Stimulated activated naive CD8-positive, alpha-beta T cell treated with anti-CD3 and anti-CD28 coated beads, Interleukin-15, Interleukin-2, amounts not matched to agents 100 U/mL and 50 U/mL, for 24 hours (primary cell): ENCODE measurements at regions not wholly inside any gene's neighbourhood (a gene's known extent, or its start where the extent isn't known, plus 50 kb on each side); places are given as distances from the start of the nearest gene placed in this dataset.

Source experiments
- ATAC-seq: fragments of 150-1000 bp; cut with Tn5 transposase; one replicate; pipeline ENCODE4 v1.10.0; 2021
- DNase-seq: peaks from one replicate; pipeline ENCODE4 v3.0.0; 2021

- ATAC-seq (no peak), DNase-seq (no peak)
Measured at GRCh38 chr2:220053919-220054318, 426.5 kb downstream of the SLC4A3 start.

GRCh38 chr2:220057391-220057790 lies 430.0 kb downstream of the SLC4A3 start:
- ATAC-seq (no peak), DNase-seq (no peak)

DNA sequence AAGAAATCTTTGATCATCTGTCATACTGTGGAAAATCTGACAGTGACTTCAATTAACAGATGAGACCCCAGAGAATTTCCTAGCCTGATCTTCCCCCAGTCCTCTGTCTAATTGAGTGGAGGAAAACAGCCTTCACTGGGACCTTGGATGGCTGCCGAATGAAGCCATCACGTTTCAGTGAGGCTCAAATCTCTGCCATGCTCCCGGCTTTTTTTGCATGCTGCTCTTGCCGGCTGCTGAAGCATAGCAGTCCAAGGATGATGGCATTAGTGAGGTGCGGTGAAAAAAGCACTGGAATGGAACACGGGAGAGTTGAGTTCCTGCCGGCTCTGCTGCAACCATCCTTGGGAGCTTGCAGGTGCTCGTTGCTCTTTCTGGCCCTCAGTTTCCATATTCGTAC lies 430.5 kb downstream of the SLC4A3 start:
- DNase-seq = no peak
- no peak for ATAC-seq

- DNase-seq = no peak
- no peak for ATAC-seq
Measured at GRCh38 chr2:220064111-220065030, 436.9 kb downstream of the SLC4A3 start.

GRCh38 chr2:220065581-220065980 lies 438.2 kb downstream of the SLC4A3 start:
- DNase-seq (no peak), ATAC-seq (no peak)

GRCh38 chr2:220068846-220069245 lies 441.4 kb downstream of the SLC4A3 start:
- DNase-seq = no peak

DNA sequence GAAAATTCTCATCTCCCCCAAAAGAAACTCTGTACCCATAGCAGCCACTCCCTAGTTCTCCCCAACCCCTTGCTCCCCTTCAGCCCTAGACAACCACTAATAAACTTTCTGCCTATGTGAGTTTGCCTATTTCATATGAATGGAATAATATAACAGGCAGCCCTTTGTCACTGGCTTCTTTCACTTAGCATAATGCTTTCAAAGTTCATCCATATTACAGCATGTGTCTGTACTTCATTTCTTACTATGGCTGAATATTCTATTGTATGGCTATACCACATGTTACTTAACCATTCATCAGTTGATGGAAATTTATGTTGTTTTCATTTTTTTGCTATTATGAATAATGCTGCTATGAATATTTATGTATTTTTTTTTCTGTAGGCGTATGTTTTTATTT lies 442.9 kb downstream of the SLC4A3 start:
- DNase-seq (no peak), ATAC-seq (no peak)

More at GRCh38 chr2:220068846-220069245, 441.4 kb downstream of the SLC4A3 start:
- ATAC-seq = no peak

- DNase-seq (no peak), ATAC-seq (no peak)
Measured at GRCh38 chr2:220071696-220072095, 444.3 kb downstream of the SLC4A3 start.

DNA sequence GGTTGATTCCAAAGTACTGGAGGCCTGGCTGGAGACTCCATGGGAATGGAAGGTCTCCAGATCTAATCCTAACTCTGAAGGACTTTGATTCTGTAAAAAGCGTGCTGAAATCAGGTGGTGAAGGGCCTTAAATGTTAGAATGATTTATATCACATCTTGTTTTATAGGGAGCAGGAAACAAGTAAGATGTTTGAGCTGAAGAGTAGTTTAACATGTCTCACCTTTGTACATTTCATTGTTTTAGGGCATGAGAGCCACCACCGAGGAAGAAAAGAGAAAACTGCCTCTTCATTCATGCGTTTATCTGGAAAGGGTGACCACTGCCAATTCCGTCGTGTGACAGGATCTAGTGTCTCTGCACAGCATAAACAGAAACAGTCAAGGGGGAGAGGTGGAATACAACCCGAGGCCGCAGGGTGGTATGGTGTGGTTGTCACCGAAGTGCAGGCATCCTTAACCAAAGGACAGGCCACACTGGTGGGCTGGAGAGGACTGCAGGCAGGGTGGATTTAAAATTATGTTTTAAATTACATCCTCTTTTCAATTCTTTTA lies 445.3 kb downstream of the SLC4A3 start:
- ATAC-seq (no peak), DNase-seq (no peak)

DNA sequence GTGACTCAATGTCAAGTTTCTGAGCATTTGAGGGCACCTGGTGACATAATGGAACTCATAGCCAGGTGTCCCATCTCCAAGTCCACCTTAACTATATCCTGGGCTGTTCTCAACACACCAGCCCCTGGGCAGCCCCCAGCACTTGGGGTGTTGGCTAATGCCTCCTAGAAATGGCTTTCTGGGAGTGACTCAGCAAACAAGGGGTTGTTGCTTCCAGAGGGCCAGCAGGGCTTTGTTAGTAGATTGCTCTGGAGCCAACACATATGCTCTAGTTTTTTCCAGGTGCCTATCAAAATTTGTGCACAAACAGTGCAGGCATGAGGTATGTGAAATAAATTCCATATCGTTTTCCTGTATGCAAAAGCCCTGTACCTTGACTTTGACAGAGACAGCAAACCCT lies 448.4 kb downstream of the SLC4A3 start:
- ATAC-seq (no peak), DNase-seq (no peak)

DNA sequence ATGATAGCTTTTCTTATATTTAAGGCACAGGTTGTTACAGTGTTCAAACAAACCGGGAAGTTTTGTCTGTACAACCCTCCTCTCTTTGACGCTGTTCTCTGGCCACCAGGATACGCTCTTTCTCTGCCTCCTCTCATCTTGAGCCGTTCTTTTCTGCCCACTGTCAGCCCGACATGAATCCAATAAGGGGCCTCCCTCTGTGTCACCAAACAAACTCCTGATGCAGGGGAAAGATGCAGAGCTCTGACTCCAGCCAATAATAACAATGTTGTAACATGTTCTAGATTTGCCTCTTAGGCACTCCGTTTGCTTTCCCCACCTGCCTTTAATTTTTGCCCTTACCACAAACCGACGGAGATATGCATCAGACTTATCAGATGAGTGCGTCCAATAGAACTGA lies 449.3 kb downstream of the SLC4A3 start:
- ATAC-seq (no peak), DNase-seq (no peak)

GRCh38 chr2:220077488-220077887 lies 450.1 kb downstream of the SLC4A3 start:
- ATAC-seq = no peak
- no peak for DNase-seq

GRCh38 chr2:220078439-220078838 lies 451.0 kb downstream of the SLC4A3 start:
- no peak for ATAC-seq
- DNase-seq = no peak

DNA sequence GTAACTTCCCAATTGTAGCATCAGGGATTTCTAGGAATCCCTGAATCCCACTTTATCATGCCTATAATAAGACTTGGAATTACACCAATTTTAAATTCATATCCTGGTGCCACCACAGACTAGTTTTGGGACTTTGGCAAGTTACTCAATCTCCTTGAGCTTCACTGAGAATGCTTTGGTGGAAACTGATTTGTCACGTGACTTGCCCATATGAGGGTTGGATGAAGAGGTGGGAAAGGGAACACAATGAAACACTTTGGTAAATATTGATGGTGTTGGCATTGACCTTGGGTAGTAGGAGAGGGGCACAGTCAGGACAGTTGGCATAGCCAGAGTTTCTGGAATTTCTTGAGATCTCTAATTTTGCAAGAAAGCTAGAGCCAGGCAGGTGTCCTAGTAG lies 452.2 kb downstream of the SLC4A3 start:
- no peak for DNase-seq
- no peak for ATAC-seq

GRCh38 chr2:220081171-220081570 lies 453.7 kb downstream of the SLC4A3 start:
- no peak for ATAC-seq
- no peak for DNase-seq

DNA sequence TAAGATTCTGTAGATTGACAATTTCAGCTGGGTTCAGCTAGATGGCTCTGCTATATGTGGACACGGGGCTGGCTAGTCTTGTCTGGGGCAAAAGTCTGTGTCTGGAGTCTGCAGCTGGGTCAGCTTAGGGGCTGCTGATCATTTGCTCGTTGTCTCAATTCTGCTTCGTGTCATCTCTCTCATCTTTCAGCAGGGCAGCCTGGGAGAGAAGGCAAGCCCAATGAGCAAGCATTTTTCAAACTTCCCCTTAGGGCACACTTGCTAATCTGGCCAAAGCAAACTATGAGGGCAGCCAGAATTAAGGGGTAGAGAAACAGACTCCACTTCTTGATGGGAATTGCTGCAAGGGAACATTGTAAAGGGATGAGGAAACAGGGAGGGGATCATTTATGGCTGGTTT lies 462.6 kb downstream of the SLC4A3 start:
- ATAC-seq (no peak), DNase-seq (no peak)

DNA sequence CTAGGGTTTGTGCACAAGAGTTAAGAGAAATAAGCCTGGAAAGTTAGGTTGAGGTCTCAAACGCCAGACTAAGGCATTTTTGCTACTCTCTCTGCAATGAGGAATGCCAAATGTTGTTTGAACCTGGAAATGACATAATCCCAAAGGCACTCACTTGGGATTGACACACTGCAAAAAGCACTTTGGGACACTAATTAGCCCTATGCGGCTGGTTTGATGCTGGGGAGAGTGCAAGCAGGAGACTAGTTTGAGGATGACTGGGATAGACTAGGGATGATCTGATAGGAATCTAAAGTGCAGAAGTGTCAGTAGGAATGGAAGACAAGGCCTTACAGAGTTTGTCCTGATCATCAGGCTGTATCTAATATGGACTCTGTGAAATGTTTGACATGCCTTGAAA lies 469.0 kb downstream of the SLC4A3 start:
- ATAC-seq (no peak), DNase-seq (no peak)

DNA sequence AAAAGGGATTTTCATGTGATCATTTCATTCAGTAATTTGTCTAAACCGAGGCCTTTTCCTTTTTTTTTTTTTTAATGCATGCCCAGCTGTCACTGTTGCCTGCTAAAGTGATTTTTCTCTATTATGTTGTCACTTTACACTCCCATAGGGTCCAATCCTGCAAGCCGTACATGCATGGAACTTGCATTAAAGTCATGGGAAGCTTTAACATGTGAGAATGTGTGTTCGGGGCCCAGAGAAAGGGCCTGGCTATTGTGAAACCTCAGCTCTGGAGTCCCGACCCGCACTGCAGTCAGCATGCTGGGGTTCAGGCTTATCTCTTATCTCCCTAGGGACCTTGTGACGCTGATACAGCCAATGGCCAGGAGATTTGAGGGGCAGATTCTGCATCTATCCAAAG lies 474.6 kb downstream of the SLC4A3 start:
- ATAC-seq (no peak), DNase-seq (no peak)

GRCh38 chr2:220103596-220103995 lies 476.2 kb downstream of the SLC4A3 start:
- no peak for DNase-seq
- no peak for ATAC-seq

DNA sequence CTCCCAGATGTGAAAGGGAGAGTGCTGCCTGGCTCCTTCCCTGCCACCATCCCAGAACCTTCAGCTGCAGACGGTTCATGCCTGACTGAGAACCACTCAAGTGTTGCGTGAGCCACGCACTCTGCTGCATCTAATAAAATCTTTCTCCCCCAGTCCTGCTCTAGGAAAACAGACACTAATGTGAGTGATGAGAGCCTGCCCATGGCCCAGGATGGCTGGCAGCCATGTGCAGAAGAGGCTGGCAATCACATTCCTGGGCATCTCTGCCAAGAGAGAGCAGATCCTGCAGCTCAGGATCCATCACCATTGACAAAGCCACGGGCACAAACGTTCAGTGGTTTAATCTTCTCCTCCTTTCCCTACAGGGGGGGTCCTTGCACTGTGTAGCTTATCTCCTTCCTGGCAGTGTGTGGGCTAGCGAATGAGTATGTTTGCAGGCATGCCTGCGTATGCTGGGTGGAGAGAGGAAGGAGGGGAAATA lies 477.5 kb downstream of the SLC4A3 start:
- ATAC-seq (no peak), DNase-seq (no peak)

DNA sequence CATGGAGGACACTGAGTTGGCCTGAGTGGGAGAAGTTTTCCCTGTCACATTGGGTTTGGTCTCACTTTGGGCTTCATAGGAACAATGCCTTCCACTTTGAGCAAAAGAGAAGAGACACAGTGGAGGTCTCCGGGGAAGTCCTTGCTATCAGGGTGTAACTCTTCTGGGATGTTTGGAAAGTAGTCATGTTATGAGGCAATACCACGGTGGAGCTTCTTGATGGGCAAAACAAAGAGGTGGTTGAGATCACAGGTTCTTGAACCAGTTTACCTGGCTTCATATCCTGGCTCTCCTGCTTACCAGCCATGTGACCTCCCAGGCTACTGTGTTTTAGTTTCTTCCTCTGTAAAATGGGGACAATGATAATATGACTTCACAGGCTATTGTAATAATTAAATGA lies 478.6 kb downstream of the SLC4A3 start:
- DNase-seq (no peak), ATAC-seq (no peak)

DNA sequence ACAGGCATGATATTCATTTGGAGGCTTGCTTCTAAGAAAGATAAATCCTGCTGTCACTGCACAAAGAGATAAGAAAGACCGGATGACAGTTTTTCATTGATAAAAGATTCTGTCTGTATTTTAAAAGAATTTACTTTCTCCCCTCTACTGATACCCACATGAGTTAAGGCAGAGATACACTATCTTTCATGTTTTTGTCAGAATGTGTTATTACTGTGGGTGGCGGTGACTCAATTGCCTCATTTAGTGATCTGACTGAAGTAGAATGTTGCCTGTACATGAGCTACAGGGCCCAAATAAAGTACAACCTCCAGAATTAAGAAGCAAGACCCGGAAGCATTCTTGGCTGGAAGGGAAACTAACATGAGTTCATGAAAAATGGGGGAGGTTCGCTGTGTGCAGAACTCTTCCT lies 480.0 kb downstream of the SLC4A3 start:
- no peak for ATAC-seq
- no peak for DNase-seq

GRCh38 chr2:220114443-220114842 lies 487.0 kb downstream of the SLC4A3 start:
- ATAC-seq (no peak), DNase-seq (no peak)

- DNase-seq (no peak), ATAC-seq (no peak)
Measured at GRCh38 chr2:220117025-220117424, 489.6 kb downstream of the SLC4A3 start.
